Smooth muscle cell (in vitro differentiated cells): ENCODE measurements at regions not wholly inside any gene's neighbourhood (a gene's known extent, or its start where the extent isn't known, plus 50 kb on each side); places are given as distances from the start of the nearest gene placed in this dataset.
A peak's percentile ranks its signal among the peaks of the same experiment; 100 is the strongest.

ENCODE experiments used
- DNase-seq: peaks from one replicate; lab custom pipeline; 2025; ENCODE audit not compliant: unreplicated experiment; lab: John Stamatoyannopoulos, UW
- H2AFZ ChIP-seq: fragments of 200-600 bp; sonication (generic); 2 replicates; pipeline ENCODE4 v1.6.0; 2016; ENCODE audit warnings: antibody characterized with exemption, low read depth, mild to moderate bottlenecking
- H3F3A ChIP-seq: fragments of 200-600 bp; sonication (generic); 2 replicates; pipeline ENCODE4 v1.6.0; 2017; ENCODE audit warnings: antibody characterized with exemption, low read depth
- H3K27ac ChIP-seq: fragments of 200-600 bp; sonication (generic); 2 replicates; pipeline ENCODE4 v1.5.1; 2016; ENCODE audit warnings: low read depth, mild to moderate bottlenecking
- H3K27me3 ChIP-seq: fragments of 200-600 bp; sonication (generic); 2 replicates; pipeline ENCODE4 v1.6.1; 2016; ENCODE audit warnings: low read depth, mild to moderate bottlenecking
- H3K36me3 ChIP-seq: fragments of 200-600 bp; sonication (generic); 2 replicates; pipeline ENCODE4 v1.5.1; 2016; ENCODE audit warnings: low read depth
- H3K4me1 ChIP-seq: fragments of 200-600 bp; sonication (generic); 2 replicates; pipeline ENCODE4 v1.5.1; 2016; ENCODE audit warnings: low read depth
- H3K4me2 ChIP-seq: fragments of 200-600 bp; sonication (generic); 2 replicates; pipeline ENCODE4 v1.6.0; 2016; ENCODE audit warnings: mild to moderate bottlenecking
- H3K4me3 ChIP-seq: fragments of 200-600 bp; sonication (generic); 2 replicates; pipeline ENCODE4 v1.5.1; 2016; ENCODE audit warnings: mild to moderate bottlenecking
- H3K79me2 ChIP-seq: fragments of 200-600 bp; sonication (generic); 2 replicates; pipeline ENCODE4 v1.6.0; 2016; ENCODE audit warnings: low read depth, mild to moderate bottlenecking
- H3K9ac ChIP-seq: fragments of 200-600 bp; sonication (generic); 2 replicates; pipeline ENCODE4 v1.6.0; 2016; ENCODE audit warnings: low read depth
- H3K9me3 ChIP-seq: fragments of 200-600 bp; sonication (generic); replicated peaks from 2 replicates; pipeline ENCODE4 v1.5.1; 2016; ENCODE audit warnings: low read depth
- H4K20me1 ChIP-seq: fragments of 200-600 bp; sonication (generic); 2 replicates; pipeline ENCODE4 v1.6.0; 2016; ENCODE audit warnings: low read depth
- WGBS: methylation state at CpG from one replicate; pipeline ENCODE4 v1.1.7; 2016; ENCODE audit warnings: low lambda C conversion rate; 5-methylcytosine and 5-hydroxymethylcytosine counted together
- TF ChIP-seq, protein P1 (sequence below): fragments of 200-600 bp; sonication (generic); IDR thresholded peaks from 2 replicates; pipeline ENCODE4 v1.5.1; 2017; ENCODE audit warnings: borderline replicate concordance, mild to moderate bottlenecking, antibody characterized with exemption; ENCODE audit not compliant: insufficient read depth, poor library complexity, severe bottlenecking

DNA sequence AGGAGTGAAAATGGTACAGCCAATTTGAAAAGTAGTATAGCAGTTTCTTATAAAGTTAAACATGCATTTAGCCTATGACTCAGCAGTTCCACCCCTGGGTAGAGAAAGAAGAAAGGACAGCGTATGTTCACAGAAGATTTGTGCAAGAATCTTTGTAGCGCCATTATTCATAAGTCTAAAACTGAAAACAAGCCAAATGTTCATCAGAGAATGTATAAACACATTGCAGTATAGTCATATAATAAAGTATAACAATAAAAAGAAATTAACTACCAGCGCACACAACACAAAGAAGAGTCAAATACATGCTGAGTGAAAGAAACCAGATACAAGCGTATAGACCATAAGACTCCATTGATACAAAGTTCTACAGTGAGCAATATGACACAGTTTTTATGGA lies 294.0 kb downstream of the SAMD5 start:
- no peaks in the 10 kb centered on the region for H3F3A ChIP-seq
- H4K20me1 ChIP-seq: no peaks in the 10 kb centered on the region
- H3K36me3 ChIP-seq: no peaks in the 10 kb centered on the region
- H3K27me3 ChIP-seq: no peaks in the 10 kb centered on the region
- peak overlapping the region; percentile 9 for H3K27ac ChIP-seq
- no peaks in the 10 kb centered on the region for H3K79me2 ChIP-seq
- H2AFZ ChIP-seq: peak overlapping the region; percentile 53
- H3K4me1 ChIP-seq: no peaks in the 10 kb centered on the region
- no peak overlapping the region for H3K9ac ChIP-seq
- no peaks in the 10 kb centered on the region for H3K9me3 ChIP-seq
- H3K4me3 ChIP-seq: no peak overlapping the region
- no peak for DNase-seq
- H3K4me2 ChIP-seq: peak overlapping the region; percentile 70
- WGBS: 35% methylated on average over 4 of the region's 4 CpGs
- TF ChIP-seq, protein P1, sequence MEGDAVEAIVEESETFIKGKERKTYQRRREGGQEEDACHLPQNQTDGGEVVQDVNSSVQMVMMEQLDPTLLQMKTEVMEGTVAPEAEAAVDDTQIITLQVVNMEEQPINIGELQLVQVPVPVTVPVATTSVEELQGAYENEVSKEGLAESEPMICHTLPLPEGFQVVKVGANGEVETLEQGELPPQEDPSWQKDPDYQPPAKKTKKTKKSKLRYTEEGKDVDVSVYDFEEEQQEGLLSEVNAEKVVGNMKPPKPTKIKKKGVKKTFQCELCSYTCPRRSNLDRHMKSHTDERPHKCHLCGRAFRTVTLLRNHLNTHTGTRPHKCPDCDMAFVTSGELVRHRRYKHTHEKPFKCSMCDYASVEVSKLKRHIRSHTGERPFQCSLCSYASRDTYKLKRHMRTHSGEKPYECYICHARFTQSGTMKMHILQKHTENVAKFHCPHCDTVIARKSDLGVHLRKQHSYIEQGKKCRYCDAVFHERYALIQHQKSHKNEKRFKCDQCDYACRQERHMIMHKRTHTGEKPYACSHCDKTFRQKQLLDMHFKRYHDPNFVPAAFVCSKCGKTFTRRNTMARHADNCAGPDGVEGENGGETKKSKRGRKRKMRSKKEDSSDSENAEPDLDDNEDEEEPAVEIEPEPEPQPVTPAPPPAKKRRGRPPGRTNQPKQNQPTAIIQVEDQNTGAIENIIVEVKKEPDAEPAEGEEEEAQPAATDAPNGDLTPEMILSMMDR: no peak

GRCh38 chr6:147805155-147805554 lies 296.7 kb downstream of the SAMD5 start:
- Histone ChIP-seq H3F3A (no peaks in the 10 kb centered on the region), H3K9me3 (no peaks in the 10 kb centered on the region), H3K27ac (no peak overlapping the region), H3K4me1 (no peaks in the 10 kb centered on the region), H3K9ac (no peak overlapping the region), H3K27me3 (no peaks in the 10 kb centered on the region), H4K20me1 (no peaks in the 10 kb centered on the region), H3K4me3 (no peak overlapping the region), H3K4me2 (no peak overlapping the region), H2AFZ (no peak overlapping the region), H3K36me3 (no peaks in the 10 kb centered on the region), H3K79me2 (no peaks in the 10 kb centered on the region)
- WGBS: 90% methylated on average over 1 of the region's 1 CpG
- TF ChIP-seq, protein P1: no peak
- no peak for DNase-seq

DNA sequence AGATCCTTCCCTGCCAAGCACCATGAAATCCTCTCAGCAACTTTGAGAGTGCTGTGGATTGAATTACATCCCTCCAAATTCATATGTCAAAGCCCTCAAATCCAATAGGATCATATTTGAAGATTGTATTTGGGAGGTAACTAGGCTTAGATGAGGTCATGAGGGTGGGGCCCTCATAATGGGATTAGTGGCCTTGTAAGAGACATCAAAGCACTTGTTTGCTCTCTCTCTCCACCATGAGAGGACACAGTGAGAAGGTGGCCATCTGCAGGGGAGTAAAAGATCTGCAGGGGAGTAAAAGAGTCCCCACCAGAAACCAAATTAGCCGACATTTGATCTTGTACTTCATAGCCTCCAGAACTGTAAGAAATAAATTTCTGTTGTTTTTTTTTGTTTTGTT lies 298.2 kb downstream of the SAMD5 start:
- 100% methylated on average over 1 of the region's 1 CpG for WGBS
- Histone ChIP-seq H2AFZ (no peak overlapping the region), H3K27me3 (no peaks in the 10 kb centered on the region), H4K20me1 (no peaks in the 10 kb centered on the region), H3K27ac (no peak overlapping the region), H3K4me2 (no peak overlapping the region), H3K4me3 (no peak overlapping the region), H3K9me3 (no peaks in the 10 kb centered on the region), H3K79me2 (no peaks in the 10 kb centered on the region), H3K36me3 (no peaks in the 10 kb centered on the region), H3K9ac (no peak overlapping the region), H3K4me1 (no peaks in the 10 kb centered on the region), H3F3A (no peaks in the 10 kb centered on the region)
- TF ChIP-seq, protein P1: no peak
- DNase-seq: no peak

- no peak overlapping the region for H3K4me3 ChIP-seq
- TF ChIP-seq, protein P1: no peak
- WGBS: 47% methylated on average over 4 of the region's 4 CpGs
- H3K9ac ChIP-seq: no peak overlapping the region
- H3K36me3 ChIP-seq: no peaks in the 10 kb centered on the region
- H3K79me2 ChIP-seq: no peaks in the 10 kb centered on the region
- no peak for DNase-seq
- peak overlapping the region; percentile 22 for H3K4me2 ChIP-seq
- no peaks in the 10 kb centered on the region for H3F3A ChIP-seq
- H3K27ac ChIP-seq: peak overlapping the region; percentile 32
- H3K9me3 ChIP-seq: no peaks in the 10 kb centered on the region
- no peaks in the 10 kb centered on the region for H3K4me1 ChIP-seq
- no peak overlapping the region for H2AFZ ChIP-seq
- H4K20me1 ChIP-seq: no peaks in the 10 kb centered on the region
- H3K27me3 ChIP-seq: no peaks in the 10 kb centered on the region
These were observed 300.1 kb downstream of the SAMD5 start for GRCh38 chr6:147808640-147809039.
